Osteocyte (in vitro differentiated cells): ENCODE measurements at regions not wholly inside any gene's neighbourhood (a gene's known extent, or its start where the extent isn't known, plus 50 kb on each side); places are given as distances from the start of the nearest gene placed in this dataset.

Source experiments
- DNase-seq: peaks from one replicate; pipeline ENCODE4 v3.0.0; 2021; ENCODE audit warnings: mixed read lengths; ENCODE audit not compliant: unreplicated experiment; ENCODE audit errors: extremely low spot score
- H3K27ac Mint-ChIP-seq: one replicate; pipeline ENCODE4 v1.8.0; 2021; ENCODE audit warnings: mild to moderate bottlenecking, mixed read lengths; ENCODE audit not compliant: unreplicated experiment
- H3K27me3 Mint-ChIP-seq: one replicate; pipeline ENCODE4 v1.8.0; 2021; ENCODE audit warnings: mixed read lengths; ENCODE audit not compliant: unreplicated experiment
- H3K36me3 Mint-ChIP-seq: one replicate; pipeline ENCODE4 v1.8.0; 2021; ENCODE audit warnings: mixed read lengths; ENCODE audit not compliant: unreplicated experiment
- H3K4me1 Mint-ChIP-seq: one replicate; pipeline ENCODE4 v1.8.0; 2021; ENCODE audit warnings: mixed read lengths; ENCODE audit not compliant: unreplicated experiment
- H3K4me3 Mint-ChIP-seq: one replicate; pipeline ENCODE4 v1.8.0; 2021; ENCODE audit warnings: mild to moderate bottlenecking, moderate library complexity, mixed read lengths; ENCODE audit not compliant: unreplicated experiment
- H3K9me3 Mint-ChIP-seq: one replicate; pipeline ENCODE4 v1.8.0; 2021; ENCODE audit warnings: mixed read lengths; ENCODE audit not compliant: unreplicated experiment
- CTCF ChIP-seq: fragments of 200-600 bp; sonication (generic); IDR thresholded peaks from 2 replicates; pipeline ENCODE4 v1.5.0; 2021; ENCODE audit warnings: antibody characterized with exemption, mild to moderate bottlenecking, moderate library complexity

GRCh38 chr5:165101709-165102108, 1596.3 kb downstream of the MAT2B start:
- TF ChIP-seq CTCF = no peak
- DNase-seq = no peak
- no peaks in the 10 kb centered on the region for H3K36me3 Mint-ChIP-seq
- H3K27ac Mint-ChIP-seq = no peak overlapping the region
- no peaks in the 10 kb centered on the region for H3K27me3 Mint-ChIP-seq
- no peaks in the 10 kb centered on the region for H3K4me1 Mint-ChIP-seq
- no peak overlapping the region for H3K4me3 Mint-ChIP-seq
- peaks cover 25% of the 10 kb centered on the region for H3K9me3 Mint-ChIP-seq

- H3K9me3 Mint-ChIP-seq = peaks cover 11% of the 10 kb centered on the region
- no peak overlapping the region for H3K4me3 Mint-ChIP-seq
- H3K27ac Mint-ChIP-seq = no peak overlapping the region
- DNase-seq = no peak
- TF ChIP-seq CTCF = no peak
- H3K4me1 Mint-ChIP-seq = no peaks in the 10 kb centered on the region
- no peaks in the 10 kb centered on the region for H3K27me3 Mint-ChIP-seq
- no peaks in the 10 kb centered on the region for H3K36me3 Mint-ChIP-seq
Observed at GRCh38 chr5:165104611-165105010, 1599.2 kb downstream of the MAT2B start.

GRCh38 chr5:165108809-165109208, 1603.4 kb downstream of the MAT2B start:
- Mint-ChIP-seq H3K27ac (no peak overlapping the region), H3K27me3 (no peaks in the 10 kb centered on the region), H3K4me3 (no peak overlapping the region), H3K36me3 (no peaks in the 10 kb centered on the region), H3K4me1 (no peaks in the 10 kb centered on the region), H3K9me3 (peaks cover 6% of the 10 kb centered on the region)
- DNase-seq = no peak
- no peak for TF ChIP-seq CTCF

GRCh38 chr5:165119175-165119574, 1613.8 kb downstream of the MAT2B start:
- Mint-ChIP-seq H3K27ac (no peak overlapping the region), H3K36me3 (no peaks in the 10 kb centered on the region), H3K27me3 (no peaks in the 10 kb centered on the region), H3K4me1 (no peaks in the 10 kb centered on the region), H3K9me3 (peaks cover 2% of the 10 kb centered on the region), H3K4me3 (no peak overlapping the region)
- TF ChIP-seq CTCF = no peak
- DNase-seq = no peak

GRCh38 chr5:165126598-165126997, 1621.2 kb downstream of the MAT2B start:
- no peak overlapping the region for H3K4me3 Mint-ChIP-seq
- no peak for TF ChIP-seq CTCF
- H3K36me3 Mint-ChIP-seq = no peaks in the 10 kb centered on the region
- DNase-seq = no peak
- no peaks in the 10 kb centered on the region for H3K27me3 Mint-ChIP-seq
- H3K9me3 Mint-ChIP-seq = peaks cover 15% of the 10 kb centered on the region
- no peaks in the 10 kb centered on the region for H3K4me1 Mint-ChIP-seq
- H3K27ac Mint-ChIP-seq = no peak overlapping the region
